ENCODE measurements at regions not wholly inside any gene's neighbourhood (a gene's known extent, or its start where the extent isn't known, plus 50 kb on each side); places are given as distances from the start of the nearest gene placed in this dataset.

DNA sequence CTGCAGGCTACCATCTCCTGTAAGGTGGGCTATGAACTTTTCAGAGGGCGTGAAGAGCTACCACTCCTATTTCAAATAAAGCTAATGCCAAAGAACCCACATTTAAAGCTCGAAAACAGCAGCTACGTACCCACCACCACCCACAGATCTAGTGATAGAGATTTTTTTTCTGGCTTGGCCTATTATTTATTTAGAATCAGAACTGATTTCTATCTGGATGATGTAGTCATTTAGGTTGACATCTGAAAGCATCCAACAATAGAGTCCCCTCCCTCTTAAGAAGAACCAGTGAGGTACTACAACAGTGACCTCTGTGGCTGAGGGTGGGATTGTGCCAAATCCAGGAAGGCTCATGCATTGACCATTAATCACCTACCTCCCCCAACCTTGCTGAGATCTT, 113.8 kb upstream of the ADO start:
- TF ChIP-seq CTCF (IDR thresholded peaks at IDR 0.05 in 4 of 5, conservative IDR thresholded peaks at IDR 0.05 in 1 of 5) (no peak), POLR2A (IDR thresholded peaks at IDR 0.05) (no peak)

Data from gastrocnemius medialis (tissue), 4 donors.